ENCODE measurements at regions not wholly inside any gene's neighbourhood (a gene's known extent, or its start where the extent isn't known, plus 50 kb on each side); places are given as distances from the start of the nearest gene placed in this dataset.

GRCh38 chr6:21734204-21734603 is 140.7 kb downstream of the SOX4 start:
- Histone ChIP-seq H3K36me3 (ENCODE audit: control insufficient read depth, low read length) (no peaks in the 10 kb centered on the region), H3K27ac (ENCODE audit: low read depth, low read length) (no peak overlapping the region), H3K4me2 (ENCODE audit: low read length) (no peak overlapping the region), H3K4me1 (ENCODE audit: control insufficient read depth, low read length) (no peaks in the 10 kb centered on the region), H3F3A (ENCODE audit: control insufficient read depth, insufficient read depth) (no peaks in the 10 kb centered on the region), H3K9me2 (replicated peaks; ENCODE audit: control insufficient read depth, low read length) (no peaks in the 10 kb centered on the region), H3K27me3 (ENCODE audit: control insufficient read depth, low read length) (no peaks in the 10 kb centered on the region), H3K4me3 (ENCODE audit: low read length) (no peak overlapping the region), H4K20me1 (ENCODE audit: control insufficient read depth, insufficient read depth, low read depth, low read length) (no peaks in the 10 kb centered on the region), H3K9me3 (ENCODE audit: control insufficient read depth, insufficient read depth, low read length) (no peaks in the 10 kb centered on the region), H3K79me2 (ENCODE audit: control insufficient read depth, low read length) (no peaks in the 10 kb centered on the region)
- TF ChIP-seq EZH2phosphoT487 (IDR thresholded peaks at IDR 0.05; ENCODE audit: borderline replicate concordance, low read length) = no peak
- TF ChIP-seq CTCF (IDR thresholded peaks at IDR 0.05; ENCODE audit: low read depth, low read length, poor library complexity, severe bottlenecking) = no peak

GRCh38 chr6:21738180-21739094 is 144.9 kb downstream of the SOX4 start:
- H3K27ac ChIP-seq (ENCODE audit: low read depth, low read length) = no peak overlapping the region
- no peak overlapping the region for H3K4me3 ChIP-seq (ENCODE audit: low read length)
- no peaks in the 10 kb centered on the region for H3K4me1 ChIP-seq (ENCODE audit: control insufficient read depth, low read length)
- H3K4me2 ChIP-seq (ENCODE audit: low read length) = no peak overlapping the region
- no peaks in the 10 kb centered on the region for H4K20me1 ChIP-seq (ENCODE audit: control insufficient read depth, insufficient read depth, low read depth, low read length)
- H3K27me3 ChIP-seq (ENCODE audit: control insufficient read depth, low read length) = no peaks in the 10 kb centered on the region
- TF ChIP-seq CTCF (IDR thresholded peaks at IDR 0.05; ENCODE audit: low read depth, low read length, poor library complexity, severe bottlenecking) (no peak), EZH2phosphoT487 (IDR thresholded peaks at IDR 0.05; ENCODE audit: borderline replicate concordance, low read length) (no peak)
- H3K36me3 ChIP-seq (ENCODE audit: control insufficient read depth, low read length) = no peaks in the 10 kb centered on the region
- no peaks in the 10 kb centered on the region for H3K9me2 ChIP-seq (replicated peaks; ENCODE audit: control insufficient read depth, low read length)
- H3K9me3 ChIP-seq (ENCODE audit: control insufficient read depth, insufficient read depth, low read length) = no peaks in the 10 kb centered on the region
- no peaks in the 10 kb centered on the region for H3F3A ChIP-seq (ENCODE audit: control insufficient read depth, insufficient read depth)
- H3K79me2 ChIP-seq (ENCODE audit: control insufficient read depth, low read length) = no peaks in the 10 kb centered on the region

GRCh38 chr6:21739241-21739640 is 145.7 kb downstream of the SOX4 start:
- no peaks in the 10 kb centered on the region for H3K9me3 ChIP-seq (ENCODE audit: control insufficient read depth, insufficient read depth, low read length)
- no peaks in the 10 kb centered on the region for H3K9me2 ChIP-seq (replicated peaks; ENCODE audit: control insufficient read depth, low read length)
- no peaks in the 10 kb centered on the region for H3F3A ChIP-seq (ENCODE audit: control insufficient read depth, insufficient read depth)
- no peak overlapping the region for H3K4me2 ChIP-seq (ENCODE audit: low read length)
- no peak overlapping the region for H3K4me3 ChIP-seq (ENCODE audit: low read length)
- no peaks in the 10 kb centered on the region for H3K36me3 ChIP-seq (ENCODE audit: control insufficient read depth, low read length)
- H3K27me3 ChIP-seq (ENCODE audit: control insufficient read depth, low read length) = no peaks in the 10 kb centered on the region
- no peaks in the 10 kb centered on the region for H3K79me2 ChIP-seq (ENCODE audit: control insufficient read depth, low read length)
- no peaks in the 10 kb centered on the region for H3K4me1 ChIP-seq (ENCODE audit: control insufficient read depth, low read length)
- TF ChIP-seq CTCF (IDR thresholded peaks at IDR 0.05; ENCODE audit: low read depth, low read length, poor library complexity, severe bottlenecking) (no peak), EZH2phosphoT487 (IDR thresholded peaks at IDR 0.05; ENCODE audit: borderline replicate concordance, low read length) (no peak)
- no peaks in the 10 kb centered on the region for H4K20me1 ChIP-seq (ENCODE audit: control insufficient read depth, insufficient read depth, low read depth, low read length)
- no peak overlapping the region for H3K27ac ChIP-seq (ENCODE audit: low read depth, low read length)

Data from DOHH2 (cell line).